ELF-1 (cell line): ENCODE measurements at regions not wholly inside any gene's neighbourhood (a gene's known extent, or its start where the extent isn't known, plus 50 kb on each side); places are given as distances from the start of the nearest gene placed in this dataset.

Experiments
- DNase-seq: peaks from one replicate; pipeline ENCODE4 v3.0.0-alpha.2; 2016; ENCODE audit warnings: low read depth, low spot score

DNA sequence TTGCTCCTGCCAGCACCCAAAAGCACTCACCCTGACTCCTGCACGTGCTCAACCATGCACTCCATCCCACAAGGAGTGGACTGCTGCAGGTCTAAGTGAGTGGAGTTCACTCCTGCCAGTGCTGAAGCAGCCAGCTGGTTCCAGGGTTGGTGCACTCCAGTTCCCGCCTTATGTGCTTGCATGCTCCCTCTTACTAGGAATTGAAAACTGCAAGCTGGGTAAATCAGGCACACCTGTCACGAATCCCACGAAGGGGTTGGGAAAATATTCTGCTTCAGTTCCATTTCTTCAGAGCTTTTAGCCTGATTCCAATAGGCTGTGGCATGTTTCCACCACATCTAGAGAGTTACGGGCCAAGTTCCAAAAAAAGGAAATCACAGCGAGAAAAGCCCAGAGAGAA, 1365.5 kb upstream of the CHAC2 start:
- DNase-seq: no peak

DNA sequence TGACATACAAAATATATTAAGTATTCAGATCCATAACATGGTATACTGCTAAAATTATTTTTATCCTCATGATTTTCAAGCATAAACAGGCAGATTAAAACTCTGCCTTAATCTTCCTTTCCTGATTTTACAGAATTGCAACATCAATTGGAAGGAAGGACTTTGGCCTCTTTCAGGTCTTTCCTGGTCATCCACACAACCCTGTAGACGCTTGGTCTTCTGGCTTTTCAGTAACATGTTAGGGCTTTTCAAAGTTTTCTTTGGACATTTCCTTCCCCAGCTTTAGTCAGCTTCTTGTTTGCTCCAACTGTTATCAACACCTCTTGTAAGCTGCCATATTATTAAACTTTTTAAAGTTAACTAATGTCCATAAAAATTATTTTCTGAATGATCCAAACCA, 1364.9 kb upstream of the NRXN1 start:
- no peak for DNase-seq

DNA sequence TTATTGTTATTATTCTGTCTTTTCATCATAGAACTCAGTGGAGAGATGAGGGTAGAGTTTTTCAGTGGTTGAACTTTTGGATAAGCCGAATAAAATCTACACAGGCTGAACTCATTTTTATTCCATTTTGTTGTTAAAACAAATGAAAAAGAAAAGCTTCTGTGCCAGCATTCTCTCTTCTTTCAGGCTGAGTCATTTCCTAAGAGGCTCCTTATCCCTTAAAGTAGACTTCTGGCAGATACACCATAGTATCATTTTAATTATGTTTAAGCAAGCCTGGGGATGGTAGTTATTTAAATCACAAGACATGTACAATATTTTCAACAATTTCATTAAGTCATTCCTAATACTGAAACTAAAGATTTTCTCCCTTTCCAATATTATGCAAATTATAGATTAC, 1364.0 kb upstream of the NRXN1 start:
- no peak for DNase-seq

DNA sequence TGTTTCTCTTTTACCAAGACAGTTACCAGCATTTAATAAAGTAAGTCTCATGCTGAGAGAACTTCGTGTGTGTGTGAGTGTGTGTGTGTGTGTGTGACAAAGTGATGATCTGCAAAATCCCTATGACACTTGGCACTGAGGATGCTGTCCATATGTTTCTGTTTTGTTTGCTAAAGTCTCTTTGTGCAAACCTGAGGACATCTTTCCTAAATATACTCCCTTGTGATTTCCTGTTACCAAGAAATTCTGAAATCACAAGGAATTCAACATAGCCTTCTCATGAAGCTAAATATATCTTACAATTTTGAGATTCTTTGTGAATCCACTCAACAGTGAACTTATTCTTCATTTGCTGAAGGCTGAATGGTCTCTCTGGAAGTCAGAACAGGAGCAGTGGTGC, 1359.7 kb upstream of the NRXN1 start:
- no peak for DNase-seq

DNA sequence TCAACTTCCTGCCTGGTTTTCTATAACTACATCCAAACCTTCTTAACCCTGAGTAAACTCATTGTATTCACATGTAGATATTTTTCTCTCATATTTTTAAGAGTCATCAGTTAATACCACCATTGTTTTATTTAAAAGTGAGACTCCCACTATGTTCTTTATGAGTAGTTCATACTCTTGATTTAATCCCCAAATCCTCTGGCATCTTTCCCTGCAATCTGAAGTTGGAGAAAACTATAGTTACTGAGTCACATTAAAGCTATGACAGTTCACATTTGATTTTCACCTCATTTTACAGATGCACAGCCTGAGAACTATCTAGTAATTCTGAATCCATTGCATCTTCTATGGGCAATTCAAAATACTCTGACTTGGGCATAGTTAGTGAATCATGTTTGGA, 1358.7 kb upstream of the NRXN1 start:
- DNase-seq: no peak

DNA sequence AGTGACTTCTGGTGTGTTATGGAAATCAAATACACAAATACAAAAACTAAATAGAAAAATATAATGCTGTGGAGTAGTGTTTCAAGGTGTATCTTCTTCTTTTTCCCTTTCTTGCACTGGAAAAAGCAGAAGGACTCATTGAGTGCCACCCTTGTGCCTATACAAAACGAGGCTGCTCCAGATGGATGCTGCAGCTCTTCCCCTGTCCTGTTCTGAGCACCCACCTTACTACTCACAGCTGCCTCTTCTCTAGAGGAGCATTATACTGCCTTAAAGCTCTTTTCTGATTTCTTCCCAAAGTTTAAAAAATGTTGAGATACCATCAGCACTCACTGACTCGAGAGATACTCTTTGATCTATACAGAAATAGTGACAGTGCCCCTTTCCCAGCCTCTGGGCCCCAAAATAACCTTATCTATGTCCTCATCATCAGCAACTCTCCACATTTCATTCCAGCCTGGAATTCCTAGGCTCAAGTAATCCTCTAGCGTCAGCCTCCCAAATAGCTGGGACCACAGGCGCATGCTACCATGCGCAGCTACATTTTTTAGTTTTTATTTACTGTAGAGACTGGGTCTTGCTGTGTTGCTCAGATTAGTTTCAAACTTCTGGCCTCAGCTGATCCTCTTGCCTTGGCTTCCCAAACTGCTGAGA, 1356.1 kb upstream of the NRXN1 start:
- DNase-seq: peak; percentile 27

DNA sequence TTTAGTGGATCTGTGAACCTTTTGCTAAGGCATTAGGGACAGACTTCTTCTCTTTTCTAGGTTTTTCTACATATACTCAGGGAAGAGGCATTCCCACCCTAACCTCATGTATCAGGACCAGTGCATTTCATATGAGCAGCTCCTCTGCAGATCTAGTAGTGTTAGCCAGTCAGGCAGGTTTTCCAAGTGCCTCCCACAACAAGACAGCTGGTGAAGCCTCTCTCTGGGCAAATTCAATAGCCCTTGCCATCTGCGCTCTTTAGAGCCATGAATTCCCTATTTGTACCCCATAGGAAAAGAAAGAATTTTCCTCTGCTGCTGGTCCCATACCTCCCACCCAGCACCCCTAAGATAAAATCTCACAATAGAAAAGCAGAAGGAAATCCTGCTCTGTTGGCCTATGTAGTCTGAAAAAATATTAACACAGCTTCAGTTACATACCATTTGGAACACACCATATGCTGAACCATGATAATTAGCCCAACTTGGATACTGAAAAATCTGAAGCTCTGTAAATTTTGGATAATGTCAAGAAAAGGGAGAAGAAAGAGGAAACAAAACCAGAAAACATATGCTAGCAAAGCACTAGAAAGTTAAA, 1354.6 kb upstream of the NRXN1 start:
- no peak for DNase-seq

DNA sequence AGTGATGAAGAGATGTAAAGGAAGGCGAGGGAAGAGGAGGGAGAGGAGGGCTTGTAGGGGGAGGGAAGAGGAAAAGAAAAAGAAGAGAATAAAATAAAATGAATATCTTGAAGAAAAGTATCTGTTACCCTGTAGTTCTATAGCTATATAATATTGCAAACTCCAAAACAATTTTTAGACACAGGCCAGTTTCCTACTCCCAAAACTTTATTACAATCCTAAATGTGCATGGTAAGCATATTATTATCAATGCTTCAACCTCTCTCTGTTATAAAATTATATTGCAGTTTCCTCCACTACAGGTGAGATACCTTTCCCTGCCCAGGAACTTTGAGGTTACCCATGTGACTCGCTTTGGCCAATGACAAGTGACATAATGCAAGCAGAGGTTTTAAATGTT, 1351.6 kb upstream of the NRXN1 start:
- DNase-seq: no peak

DNA sequence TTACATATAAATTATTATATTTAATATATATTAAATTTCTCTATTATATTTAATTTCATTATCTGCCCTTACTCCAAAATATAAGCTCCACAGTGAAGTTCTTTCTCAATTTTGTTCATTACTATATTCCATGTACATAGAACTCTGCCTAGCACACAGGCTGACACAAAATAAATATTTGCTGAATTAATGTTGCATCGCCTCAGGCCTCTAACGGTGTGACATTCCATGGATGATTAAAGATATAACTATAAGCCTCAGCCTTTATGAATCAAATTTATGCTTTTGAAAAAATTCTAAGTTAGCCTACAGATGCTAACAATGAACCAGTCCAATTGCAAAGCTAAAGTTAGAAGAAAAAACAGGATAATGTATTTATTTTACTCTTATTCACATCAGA, 1337.2 kb upstream of the NRXN1 start:
- no peak for DNase-seq

DNA sequence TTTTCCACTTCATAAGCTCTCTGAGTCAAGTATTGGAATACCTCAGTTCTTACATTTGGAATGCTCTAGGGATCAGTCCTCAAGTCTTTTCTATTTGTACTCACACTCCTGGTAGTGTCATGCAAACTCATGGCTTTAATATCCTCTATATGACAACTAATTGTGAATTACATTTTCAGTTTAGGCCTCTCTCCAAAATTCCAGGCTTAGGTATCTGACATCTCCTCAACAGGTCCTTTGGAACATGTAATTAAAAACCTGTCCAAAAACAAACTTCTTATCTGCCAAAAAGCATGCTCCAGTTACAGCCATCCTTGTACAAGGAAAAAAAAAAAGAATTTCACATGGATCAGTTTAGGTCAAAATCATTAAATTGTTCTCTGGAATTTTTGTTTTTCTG, 1336.2 kb upstream of the NRXN1 start:
- no peak for DNase-seq

DNA sequence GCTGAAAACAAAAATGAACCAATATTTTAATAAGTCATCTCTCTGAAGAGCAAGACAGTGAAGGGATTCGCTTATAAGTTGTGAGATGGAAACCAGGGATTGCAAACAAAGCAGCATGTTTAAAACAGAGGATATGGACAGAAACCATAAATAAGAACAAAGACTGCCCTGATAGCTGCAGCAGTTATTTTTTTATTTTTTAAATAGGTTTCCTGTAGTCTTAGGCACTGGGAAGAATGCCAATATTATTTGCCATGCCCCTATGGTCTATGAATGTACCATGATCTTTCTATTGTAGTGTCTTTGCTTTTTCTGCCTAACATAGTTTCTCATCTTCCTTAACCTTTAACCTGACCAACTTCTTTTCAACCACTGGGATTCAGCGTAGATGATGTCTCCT, 1334.0 kb upstream of the NRXN1 start:
- no peak for DNase-seq

DNA sequence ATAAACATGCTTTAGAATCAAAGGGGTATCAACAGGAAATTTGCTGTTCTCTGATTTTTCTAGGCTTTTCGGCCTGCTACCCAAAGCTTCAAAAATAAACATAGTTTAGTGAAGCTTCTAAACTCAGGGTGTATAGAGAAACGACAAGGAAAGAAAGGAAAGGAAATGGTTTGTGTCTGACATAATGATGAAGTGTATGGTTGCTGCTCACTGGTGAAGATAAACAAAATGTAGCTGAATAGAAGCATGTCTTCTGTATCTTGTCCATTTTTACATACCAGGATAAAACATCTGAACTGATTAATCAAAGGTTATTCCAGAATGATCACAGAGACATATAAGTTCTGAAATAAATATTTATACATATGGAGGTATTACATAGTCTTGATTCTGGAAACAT, 1324.6 kb upstream of the NRXN1 start:
- no peak for DNase-seq

DNA sequence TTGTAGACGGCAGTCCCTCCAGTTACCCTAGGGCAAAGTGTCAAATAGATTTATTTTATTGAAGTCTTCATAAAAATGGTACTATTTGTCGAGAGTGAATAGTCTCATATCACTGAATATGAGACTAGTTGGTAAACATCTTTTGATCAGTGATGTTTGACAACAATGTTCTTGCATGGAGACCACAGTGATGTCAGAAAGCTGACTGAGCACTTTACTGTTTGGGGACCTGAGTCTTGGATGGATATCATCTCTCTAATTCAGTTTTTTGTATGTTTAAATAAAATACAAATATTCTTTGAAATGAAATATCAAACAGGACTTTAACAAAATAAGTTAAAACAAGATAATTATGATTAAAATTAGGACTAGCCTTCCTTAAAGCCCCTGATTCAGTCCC, 1315.4 kb upstream of the NRXN1 start:
- no peak for DNase-seq

DNA sequence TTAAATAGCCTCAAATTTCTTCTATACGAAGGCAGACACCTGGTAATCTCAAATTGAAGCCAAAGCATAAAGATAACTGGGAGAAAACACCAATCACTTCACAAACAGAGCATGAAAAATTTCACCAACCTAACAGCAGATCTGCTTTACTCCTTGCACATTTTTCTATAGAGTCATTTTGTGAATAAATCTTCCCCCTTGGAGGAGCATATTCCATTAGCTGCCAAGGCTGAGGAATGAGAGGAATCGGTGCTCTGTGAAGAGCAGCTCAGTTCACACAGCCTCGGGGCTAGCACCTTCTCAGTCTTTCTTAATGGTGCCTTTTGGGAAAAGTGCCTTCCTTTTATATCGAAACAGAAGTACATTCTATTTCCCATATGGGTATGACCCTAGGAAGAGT, 1313.7 kb upstream of the NRXN1 start:
- no peak for DNase-seq

DNA sequence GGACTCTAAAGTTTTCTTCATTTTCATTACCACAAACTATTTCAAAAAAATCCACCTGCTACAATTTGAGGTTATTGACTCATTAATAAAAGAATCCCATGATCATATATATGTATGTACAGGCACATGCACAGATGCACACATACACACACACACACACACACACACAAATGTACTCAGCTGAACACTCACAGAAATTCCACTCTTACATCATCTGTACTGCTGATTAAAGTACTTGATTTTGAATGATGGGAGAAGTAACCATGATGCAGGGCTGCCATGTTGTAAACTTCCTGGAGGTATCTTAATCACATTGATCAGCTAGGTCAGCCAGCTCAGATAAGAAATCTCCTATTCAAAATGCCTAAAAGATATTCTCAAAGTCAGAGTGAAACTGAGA, 1313.2 kb upstream of the NRXN1 start:
- no peak for DNase-seq

DNA sequence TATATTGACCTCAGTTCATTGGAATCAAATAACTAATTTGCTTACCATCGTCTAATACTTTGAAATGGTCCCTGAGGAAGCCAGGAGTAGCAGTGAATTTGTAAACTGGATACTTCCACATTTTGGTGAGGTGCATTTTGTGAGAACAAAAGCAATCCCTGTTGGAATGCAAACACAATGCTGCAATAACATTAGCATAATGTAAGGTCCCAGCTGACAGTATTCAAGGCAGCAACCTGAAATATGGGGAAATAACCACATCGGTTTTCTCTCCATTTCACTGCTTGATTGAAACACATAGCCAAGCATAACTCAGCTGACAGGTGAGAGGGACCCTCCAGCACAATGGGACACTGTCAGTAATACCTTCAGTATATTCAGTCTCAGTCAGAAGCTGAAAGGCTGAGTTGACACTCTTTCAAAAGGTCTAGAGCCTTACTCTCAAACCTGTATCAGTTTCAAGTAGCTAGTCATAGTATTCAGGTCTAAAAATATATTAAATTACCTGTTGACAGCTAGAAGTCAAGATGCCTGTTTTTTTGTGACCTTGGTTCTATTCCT, 1311.9 kb upstream of the NRXN1 start:
- DNase-seq: no peak

DNA sequence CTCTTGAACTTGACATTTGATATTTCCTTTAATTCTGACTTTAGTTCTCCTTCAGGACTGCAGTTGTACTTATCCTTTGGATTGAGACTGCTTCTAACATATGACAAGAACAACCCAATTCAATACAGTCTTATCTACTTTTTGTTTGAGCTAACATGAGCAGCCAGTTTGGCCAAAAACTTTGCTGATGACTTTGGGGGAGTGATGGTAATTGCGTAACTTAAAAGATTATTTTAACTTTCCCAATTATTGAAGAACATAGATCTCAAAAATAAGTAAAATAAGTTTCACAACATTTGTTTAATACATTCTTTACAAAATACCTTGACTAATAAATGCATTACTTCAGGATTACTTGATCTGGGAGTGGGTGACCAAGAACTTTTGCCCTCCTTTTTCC, 1311.1 kb upstream of the NRXN1 start:
- no peak for DNase-seq

DNA sequence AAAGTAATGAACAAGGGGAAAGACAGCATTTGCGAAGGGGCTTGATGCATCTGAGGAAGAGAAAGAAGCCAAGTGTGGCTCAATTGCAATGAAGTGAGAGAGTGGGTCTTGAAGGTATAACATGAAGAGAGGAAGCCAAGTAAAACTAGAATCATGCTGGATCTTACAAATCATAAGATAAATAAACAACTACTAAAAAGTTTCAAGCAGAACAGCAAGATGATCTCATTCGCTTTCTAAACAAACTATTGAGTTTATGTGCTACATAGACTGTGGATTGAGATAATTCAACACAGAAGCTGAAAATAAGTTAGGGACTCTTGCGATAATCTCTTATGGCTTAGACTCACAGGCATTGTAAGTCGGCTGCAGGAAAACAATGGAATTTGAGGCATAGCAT, 1310.5 kb upstream of the NRXN1 start:
- no peak for DNase-seq

DNA sequence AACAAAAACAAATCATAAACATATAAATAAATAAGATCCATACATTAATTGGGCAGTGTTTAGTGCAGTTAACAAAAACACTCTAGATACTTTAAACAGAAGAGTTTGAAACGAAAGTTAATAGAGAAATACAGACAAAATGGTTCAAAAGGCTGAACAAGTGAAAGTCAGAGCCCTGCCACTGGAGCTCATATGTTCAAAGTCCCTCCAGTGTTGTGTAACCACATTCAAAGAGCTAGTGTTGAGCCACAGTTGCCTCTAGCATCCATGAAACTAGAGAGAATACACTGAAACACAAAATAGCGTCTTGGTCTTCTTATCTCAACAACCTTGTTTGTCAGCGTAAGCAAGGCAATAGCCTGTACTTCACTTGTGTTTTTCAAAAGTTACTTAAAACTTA, 1309.8 kb upstream of the NRXN1 start:
- no peak for DNase-seq

DNA sequence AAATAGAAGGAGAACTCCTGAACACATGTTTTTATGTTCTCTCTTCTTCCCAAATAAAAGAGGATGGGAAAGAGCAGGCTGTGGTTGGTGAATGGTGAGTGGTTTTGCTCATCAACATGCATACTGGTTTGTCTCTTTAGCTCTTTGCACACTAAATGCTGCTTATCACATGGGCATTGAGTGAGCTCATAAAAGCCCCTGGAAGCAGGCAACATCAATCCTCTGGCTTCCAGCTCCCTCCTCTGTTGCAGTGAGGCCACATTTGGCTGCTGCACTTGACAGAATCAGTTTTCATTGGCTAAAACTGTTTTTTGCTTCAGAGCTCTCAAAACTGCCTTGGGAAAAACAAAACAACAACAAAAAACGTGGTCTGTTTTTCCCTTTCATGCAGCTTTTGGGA, 1308.2 kb upstream of the NRXN1 start:
- DNase-seq: peak; percentile 65

DNA sequence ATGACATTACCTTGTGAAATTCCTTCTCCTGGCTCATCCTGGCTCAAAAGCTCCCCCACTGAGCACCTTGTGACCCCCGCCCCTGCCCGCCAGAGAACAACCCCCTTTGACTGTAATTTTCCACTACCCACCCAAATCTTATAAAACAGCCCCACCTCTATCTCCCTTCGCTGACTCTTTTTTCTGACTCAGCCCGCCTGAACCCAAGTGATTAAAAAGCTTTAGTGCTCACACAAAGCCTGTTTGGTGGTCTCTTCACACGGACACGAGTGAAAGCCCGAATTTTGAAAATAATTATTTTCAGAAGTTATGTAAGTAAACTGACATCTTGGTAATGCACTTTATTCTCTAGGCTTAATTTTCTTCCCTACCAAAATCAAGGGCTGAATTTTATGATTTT, 1305.9 kb upstream of the NRXN1 start:
- peak; percentile 57 for DNase-seq

DNA sequence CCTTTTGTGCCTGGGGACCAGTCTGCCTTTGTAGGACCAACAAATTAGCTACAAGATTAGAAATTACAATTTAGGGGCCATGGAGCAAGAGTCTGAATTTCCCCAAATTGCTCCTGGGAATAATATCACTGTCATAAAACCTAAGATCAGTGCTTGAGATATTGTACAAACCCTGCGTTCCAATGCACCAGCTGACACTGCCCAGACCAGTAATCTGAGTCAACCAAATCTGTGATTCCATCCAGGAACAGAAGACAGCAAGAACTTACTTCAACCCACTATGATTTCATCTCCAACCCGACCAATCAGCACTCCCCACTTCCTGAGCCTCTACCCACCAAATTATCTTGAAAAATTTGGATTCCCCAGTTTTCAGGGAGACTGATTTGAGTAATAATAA, 1305.0 kb upstream of the NRXN1 start:
- DNase-seq: peak; percentile 35

DNA sequence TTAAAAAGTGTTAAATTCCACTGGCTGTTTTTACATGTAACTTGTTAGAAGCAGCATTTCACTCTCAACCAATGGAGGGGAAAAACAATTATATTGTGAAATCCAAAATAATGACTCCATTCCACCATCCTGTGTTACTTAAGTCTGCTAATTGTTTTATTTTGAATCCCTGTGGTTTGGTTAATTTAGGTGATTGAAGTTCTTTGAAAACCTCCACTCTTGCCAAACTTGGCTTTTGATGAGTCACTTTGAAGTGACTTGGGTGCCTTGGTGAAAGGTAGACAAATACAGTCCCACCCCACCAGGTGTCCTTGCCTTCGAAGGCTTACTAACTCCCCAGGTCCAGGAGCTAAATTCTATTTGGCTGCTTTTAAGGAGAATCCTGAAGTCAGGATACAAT, 1303.8 kb upstream of the NRXN1 start:
- peak; percentile 34 for DNase-seq

DNA sequence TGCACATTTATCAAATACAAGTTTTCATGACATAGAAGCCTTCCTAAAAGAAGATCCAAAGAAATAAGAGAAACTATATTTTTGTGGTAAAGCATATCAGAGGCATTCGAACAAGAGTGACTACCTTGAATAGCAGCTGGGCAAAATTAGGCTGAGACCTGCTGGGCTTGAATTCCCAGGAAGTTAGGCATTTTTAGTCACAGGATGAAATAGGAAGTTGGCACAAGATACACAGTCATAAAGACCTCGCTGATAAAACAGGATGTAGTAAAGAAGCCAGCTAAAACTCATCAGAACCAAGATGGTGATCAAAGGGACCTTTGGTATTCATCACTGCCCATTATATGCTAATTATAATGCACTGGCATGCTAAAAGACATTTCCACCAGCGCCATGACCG, 1302.3 kb upstream of the NRXN1 start:
- no peak for DNase-seq
